ENCODE measurements at regions not wholly inside any gene's neighbourhood (a gene's known extent, or its start where the extent isn't known, plus 50 kb on each side); places are given as distances from the start of the nearest gene placed in this dataset.
A peak's percentile ranks its signal among the peaks of the same experiment; 100 is the strongest.
"Not testable (repeated sequence)": the region's sequence is repeated elsewhere in the genome, so short reads cannot be mapped to it uniquely, and the experiment has no call there.

DNA sequence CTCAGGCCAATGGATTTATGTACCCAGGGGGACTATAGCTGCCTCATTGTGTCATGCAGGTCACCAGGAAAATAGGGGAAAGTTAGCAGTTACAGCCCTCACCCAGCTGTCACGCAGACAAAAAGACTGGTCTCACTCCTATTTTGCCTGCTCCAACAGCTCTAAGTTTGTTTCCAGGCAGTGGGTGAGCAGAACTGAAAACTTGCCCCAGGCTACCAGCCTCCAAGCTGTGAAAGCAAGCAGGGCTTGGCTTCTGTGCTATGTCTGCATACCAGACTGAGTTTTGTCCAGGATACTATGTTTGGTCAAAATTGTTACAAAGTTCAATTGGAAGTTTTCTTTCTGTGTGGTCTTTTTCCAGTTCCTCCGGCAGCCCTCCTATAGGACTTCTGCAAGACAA, 628.4 kb downstream of the FAM133A start:
- no peaks in the 10 kb centered on the region for H3K9me3 ChIP-seq (ENCODE audit: control insufficient read depth, insufficient read depth, low read length)
- no CpG with 5 or more reads among the region's 2 CpGs for WGBS (ENCODE audit: insufficient coverage, insufficient read length)
- no peak overlapping the region for H3K27ac ChIP-seq (ENCODE audit: low read length)
- H3K27me3 ChIP-seq (ENCODE audit: control insufficient read depth, insufficient read depth, low read length): no peaks in the 10 kb centered on the region
- DNase-seq (ENCODE audit: low read depth, low spot score): no peak
- no peak overlapping the region for H3K4me3 ChIP-seq (ENCODE audit: low read length)
- H3K36me3 ChIP-seq (ENCODE audit: control insufficient read depth, insufficient read depth, low read length): no peaks in the 10 kb centered on the region
- no peaks in the 10 kb centered on the region for H3K4me1 ChIP-seq (ENCODE audit: control insufficient read depth, insufficient read depth, low read length)

GRCh38 chrX:94329182-94329581, 655.2 kb downstream of the FAM133A start:
- no peaks in the 10 kb centered on the region; the same call in 1 of the 2 replicates for H3K4me1 ChIP-seq (ENCODE audit: control insufficient read depth, insufficient read depth, low read length)
- H3K36me3 ChIP-seq (ENCODE audit: control insufficient read depth, insufficient read depth, low read length): no peaks in the 10 kb centered on the region
- no peaks in the 10 kb centered on the region for H3K9me3 ChIP-seq (ENCODE audit: control insufficient read depth, insufficient read depth, low read length)
- no peak for DNase-seq (ENCODE audit: low read depth, low spot score)
- no peaks in the 10 kb centered on the region for H3K27me3 ChIP-seq (ENCODE audit: control insufficient read depth, insufficient read depth, low read length)
- WGBS (ENCODE audit: insufficient coverage, insufficient read length): no CpG with 5 or more reads among the region's 1 CpG
- H3K4me3 ChIP-seq (ENCODE audit: low read length): no peak overlapping the region
- H3K27ac ChIP-seq (ENCODE audit: low read length): no peak overlapping the region

DNA sequence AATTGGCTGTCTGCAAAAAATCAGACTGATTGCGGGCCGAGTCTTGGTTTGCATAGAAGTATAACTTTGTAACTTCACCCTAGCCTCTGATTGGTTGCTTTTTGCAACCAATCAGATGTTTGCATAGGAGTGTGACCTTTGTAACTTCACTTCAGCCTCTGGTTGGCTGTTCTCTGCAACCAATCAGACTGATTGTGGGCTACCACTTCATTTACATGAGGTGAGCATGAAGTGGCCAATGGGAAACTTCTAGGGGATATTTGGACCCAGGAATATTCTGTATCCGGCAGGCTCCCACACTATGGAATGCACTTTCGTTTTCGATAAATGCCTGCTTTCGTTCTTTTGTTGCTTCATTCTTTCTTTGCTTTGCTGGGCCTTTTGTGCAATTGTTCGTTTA, 667.7 kb downstream of the FAM133A start:
- H3K4me3 ChIP-seq (ENCODE audit: low read length); H3K36me3 ChIP-seq (ENCODE audit: control insufficient read depth, insufficient read depth, low read length); H3K9me3 ChIP-seq (ENCODE audit: control insufficient read depth, insufficient read depth, low read length); DNase-seq (ENCODE audit: low read depth, low spot score); H3K4me1 ChIP-seq (ENCODE audit: control insufficient read depth, insufficient read depth, low read length); H3K27me3 ChIP-seq (ENCODE audit: control insufficient read depth, insufficient read depth, low read length); H3K27ac ChIP-seq (ENCODE audit: low read length): not testable (repeated sequence)
- no CpG with 5 or more reads among the region's 7 CpGs for WGBS (ENCODE audit: insufficient coverage, insufficient read length)

DNA sequence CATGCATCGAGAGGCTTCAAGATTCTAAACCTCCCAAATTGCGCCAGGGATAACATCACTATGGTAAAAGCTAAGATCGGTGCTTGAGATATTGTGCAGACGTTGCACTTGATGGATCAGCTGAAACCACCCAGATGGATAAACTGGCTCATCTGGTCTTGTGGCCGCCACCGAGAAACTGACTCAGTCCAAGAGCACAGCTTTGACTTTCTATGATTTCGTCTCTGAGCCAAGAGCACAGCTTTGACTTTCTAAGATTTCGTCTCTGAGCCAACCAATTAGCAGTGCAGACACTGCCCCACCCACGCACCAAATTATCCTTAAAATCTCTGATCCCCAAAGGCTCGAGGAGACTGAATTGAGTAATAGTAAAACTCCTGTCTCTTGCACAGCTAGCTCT, 687.2 kb downstream of the FAM133A start:
- H3K4me1 ChIP-seq (ENCODE audit: control insufficient read depth, insufficient read depth, low read length): no peaks in the 10 kb centered on the region
- H3K9me3 ChIP-seq (ENCODE audit: control insufficient read depth, insufficient read depth, low read length): no peaks in the 10 kb centered on the region
- H3K4me3 ChIP-seq (ENCODE audit: low read length): no peak overlapping the region
- H3K36me3 ChIP-seq (ENCODE audit: control insufficient read depth, insufficient read depth, low read length): no peaks in the 10 kb centered on the region
- H3K27ac ChIP-seq (ENCODE audit: low read length): no peak overlapping the region
- WGBS (ENCODE audit: insufficient coverage, insufficient read length): no CpG with 5 or more reads among the region's 10 CpGs
- no peaks in the 10 kb centered on the region for H3K27me3 ChIP-seq (ENCODE audit: control insufficient read depth, insufficient read depth, low read length)
- DNase-seq (ENCODE audit: low read depth, low spot score): no peak

- no peaks in the 10 kb centered on the region for H3K9me3 ChIP-seq (ENCODE audit: control insufficient read depth, insufficient read depth, low read length)
- no peak overlapping the region for H3K4me3 ChIP-seq (ENCODE audit: low read length)
- no peak overlapping the region for H3K27ac ChIP-seq (ENCODE audit: low read length)
- DNase-seq (ENCODE audit: low read depth, low spot score): no peak
- no peaks in the 10 kb centered on the region for H3K36me3 ChIP-seq (ENCODE audit: control insufficient read depth, insufficient read depth, low read length)
- no peaks in the 10 kb centered on the region for H3K27me3 ChIP-seq (ENCODE audit: control insufficient read depth, insufficient read depth, low read length)
- no CpG with 5 or more reads among the region's 3 CpGs for WGBS (ENCODE audit: insufficient coverage, insufficient read length)
- H3K4me1 ChIP-seq (ENCODE audit: control insufficient read depth, insufficient read depth, low read length): no peaks in the 10 kb centered on the region
Measured at GRCh38 chrX:94365736-94366135, 691.7 kb downstream of the FAM133A start.

GRCh38 chrX:94366616-94367015, 692.6 kb downstream of the FAM133A start:
- Histone ChIP-seq H3K4me1 (ENCODE audit: control insufficient read depth, insufficient read depth, low read length) (no peaks in the 10 kb centered on the region), H3K36me3 (ENCODE audit: control insufficient read depth, insufficient read depth, low read length) (no peaks in the 10 kb centered on the region), H3K4me3 (ENCODE audit: low read length) (no peak overlapping the region), H3K27me3 (ENCODE audit: control insufficient read depth, insufficient read depth, low read length) (no peaks in the 10 kb centered on the region), H3K27ac (ENCODE audit: low read length) (no peak overlapping the region), H3K9me3 (ENCODE audit: control insufficient read depth, insufficient read depth, low read length) (no peaks in the 10 kb centered on the region)
- WGBS (ENCODE audit: insufficient coverage, insufficient read length): no CpG with 5 or more reads among the region's 4 CpGs
- no peak for DNase-seq (ENCODE audit: low read depth, low spot score)

DNA sequence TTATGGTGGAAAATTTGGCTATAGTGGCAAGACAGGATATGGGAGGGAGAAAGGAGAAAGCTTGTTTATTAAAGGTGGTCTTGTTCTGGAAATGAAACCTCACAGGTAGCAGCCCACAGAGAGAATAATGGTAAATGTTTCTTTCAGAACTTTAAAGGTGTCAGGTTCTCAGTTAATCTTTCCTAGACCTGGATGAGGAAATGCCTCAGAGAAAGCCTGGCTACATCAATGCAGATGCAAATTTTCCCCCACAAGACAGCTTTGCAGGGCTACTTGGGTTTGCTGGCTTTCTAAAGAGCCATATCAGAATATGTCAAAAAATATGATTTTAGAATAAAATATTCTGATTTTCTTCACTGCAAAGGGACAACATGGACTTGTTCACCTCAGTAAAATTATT, 715.0 kb downstream of the FAM133A start:
- Histone ChIP-seq H3K36me3 (ENCODE audit: control insufficient read depth, insufficient read depth, low read length) (no peaks in the 10 kb centered on the region), H3K4me3 (ENCODE audit: low read length) (no peak overlapping the region), H3K27ac (ENCODE audit: low read length) (no peak overlapping the region), H3K4me1 (ENCODE audit: control insufficient read depth, insufficient read depth, low read length) (no peaks in the 10 kb centered on the region), H3K27me3 (ENCODE audit: control insufficient read depth, insufficient read depth, low read length) (no peaks in the 10 kb centered on the region), H3K9me3 (ENCODE audit: control insufficient read depth, insufficient read depth, low read length) (no peaks in the 10 kb centered on the region)
- no peak for DNase-seq (ENCODE audit: low read depth, low spot score)

- H3K4me3 ChIP-seq (ENCODE audit: low read length): no peak overlapping the region
- H3K27ac ChIP-seq (ENCODE audit: low read length): no peak overlapping the region
- no peaks in the 10 kb centered on the region for H3K27me3 ChIP-seq (ENCODE audit: control insufficient read depth, insufficient read depth, low read length)
- H3K4me1 ChIP-seq (ENCODE audit: control insufficient read depth, insufficient read depth, low read length): no peaks in the 10 kb centered on the region
- peak; percentile 33 for DNase-seq (ENCODE audit: low read depth, low spot score)
- H3K36me3 ChIP-seq (ENCODE audit: control insufficient read depth, insufficient read depth, low read length): no peaks in the 10 kb centered on the region
- no CpG with 5 or more reads among the region's 2 CpGs for WGBS (ENCODE audit: insufficient coverage, insufficient read length)
- H3K9me3 ChIP-seq (ENCODE audit: control insufficient read depth, insufficient read depth, low read length): no peaks in the 10 kb centered on the region
Measured at GRCh38 chrX:94400488-94400887, 726.5 kb downstream of the FAM133A start.

- Histone ChIP-seq H3K27me3 (ENCODE audit: control insufficient read depth, insufficient read depth, low read length) (no peaks in the 10 kb centered on the region), H3K4me1 (ENCODE audit: control insufficient read depth, insufficient read depth, low read length) (no peaks in the 10 kb centered on the region), H3K36me3 (ENCODE audit: control insufficient read depth, insufficient read depth, low read length) (no peaks in the 10 kb centered on the region), H3K27ac (ENCODE audit: low read length) (no peak overlapping the region), H3K4me3 (ENCODE audit: low read length) (no peak overlapping the region), H3K9me3 (ENCODE audit: control insufficient read depth, insufficient read depth, low read length) (no peaks in the 10 kb centered on the region)
- DNase-seq (ENCODE audit: low read depth, low spot score): no peak
- no CpG with 5 or more reads among the region's 2 CpGs for WGBS (ENCODE audit: insufficient coverage, insufficient read length)
Measured at GRCh38 chrX:94401426-94401825, 727.4 kb downstream of the FAM133A start.

DNA sequence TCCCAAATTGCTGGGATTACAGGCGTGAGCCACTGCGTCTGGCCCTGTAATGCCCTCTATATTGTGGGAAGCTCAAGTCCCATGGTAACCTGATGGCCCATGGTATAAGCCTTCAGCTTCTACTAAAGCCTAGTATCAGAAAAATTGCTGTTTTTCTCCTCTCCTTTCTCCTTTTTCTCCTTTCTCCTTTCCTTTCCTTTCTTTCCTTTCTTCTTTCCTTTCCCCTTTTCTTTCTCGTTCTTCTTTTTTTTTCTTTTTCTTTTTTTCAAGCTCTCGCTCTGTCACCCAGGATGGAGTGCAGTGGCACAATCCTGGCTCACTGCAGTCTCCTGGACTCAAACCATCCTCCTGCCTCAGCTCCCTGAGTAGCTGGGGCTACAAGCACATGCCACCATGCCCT, 740.7 kb downstream of the FAM133A start:
- no peak overlapping the region for H3K27ac ChIP-seq (ENCODE audit: low read length)
- H3K27me3 ChIP-seq (ENCODE audit: control insufficient read depth, insufficient read depth, low read length): no peaks in the 10 kb centered on the region
- no peaks in the 10 kb centered on the region for H3K9me3 ChIP-seq (ENCODE audit: control insufficient read depth, insufficient read depth, low read length)
- DNase-seq (ENCODE audit: low read depth, low spot score): no peak
- H3K4me1 ChIP-seq (ENCODE audit: control insufficient read depth, insufficient read depth, low read length): no peaks in the 10 kb centered on the region
- no peaks in the 10 kb centered on the region for H3K36me3 ChIP-seq (ENCODE audit: control insufficient read depth, insufficient read depth, low read length)
- WGBS (ENCODE audit: insufficient coverage, insufficient read length): no CpG with 5 or more reads among the region's 4 CpGs
- H3K4me3 ChIP-seq (ENCODE audit: low read length): no peak overlapping the region

DNA sequence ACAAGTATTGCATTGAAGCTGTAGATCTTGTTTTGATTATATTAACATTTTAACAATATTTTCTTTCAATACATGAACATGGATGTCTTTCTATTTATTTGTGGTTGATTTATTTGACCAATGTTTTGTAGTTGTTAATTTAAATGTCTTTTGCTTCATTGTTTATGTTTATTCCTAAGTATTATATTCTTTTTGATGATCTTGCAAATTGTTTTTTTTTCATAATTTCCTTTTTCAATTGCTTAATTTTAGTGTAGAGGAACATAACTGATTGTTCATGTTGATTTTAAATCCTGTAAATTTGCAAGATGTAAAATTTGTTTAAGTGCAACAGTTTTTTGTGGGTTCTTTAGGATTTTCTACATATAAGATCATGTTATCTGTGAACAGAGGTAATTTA, 744.1 kb downstream of the FAM133A start:
- Histone ChIP-seq H3K9me3 (ENCODE audit: control insufficient read depth, insufficient read depth, low read length) (no peaks in the 10 kb centered on the region), H3K27ac (ENCODE audit: low read length) (no peak overlapping the region), H3K4me3 (ENCODE audit: low read length) (no peak overlapping the region), H3K27me3 (ENCODE audit: control insufficient read depth, insufficient read depth, low read length) (no peaks in the 10 kb centered on the region), H3K4me1 (ENCODE audit: control insufficient read depth, insufficient read depth, low read length) (no peaks in the 10 kb centered on the region), H3K36me3 (ENCODE audit: control insufficient read depth, insufficient read depth, low read length) (no peaks in the 10 kb centered on the region)
- DNase-seq (ENCODE audit: low read depth, low spot score): no peak
